ENCODE measurements at regions not wholly inside any gene's neighbourhood (a gene's known extent, or its start where the extent isn't known, plus 50 kb on each side); places are given as distances from the start of the nearest gene placed in this dataset.

- no peaks in the 10 kb centered on the region for H3K9me2 ChIP-seq (replicated peaks; ENCODE audit: control insufficient read depth, low read length)
- no peak for TF ChIP-seq EZH2phosphoT487 (IDR thresholded peaks at IDR 0.05; ENCODE audit: borderline replicate concordance, low read length)
- TF ChIP-seq, protein P1, sequence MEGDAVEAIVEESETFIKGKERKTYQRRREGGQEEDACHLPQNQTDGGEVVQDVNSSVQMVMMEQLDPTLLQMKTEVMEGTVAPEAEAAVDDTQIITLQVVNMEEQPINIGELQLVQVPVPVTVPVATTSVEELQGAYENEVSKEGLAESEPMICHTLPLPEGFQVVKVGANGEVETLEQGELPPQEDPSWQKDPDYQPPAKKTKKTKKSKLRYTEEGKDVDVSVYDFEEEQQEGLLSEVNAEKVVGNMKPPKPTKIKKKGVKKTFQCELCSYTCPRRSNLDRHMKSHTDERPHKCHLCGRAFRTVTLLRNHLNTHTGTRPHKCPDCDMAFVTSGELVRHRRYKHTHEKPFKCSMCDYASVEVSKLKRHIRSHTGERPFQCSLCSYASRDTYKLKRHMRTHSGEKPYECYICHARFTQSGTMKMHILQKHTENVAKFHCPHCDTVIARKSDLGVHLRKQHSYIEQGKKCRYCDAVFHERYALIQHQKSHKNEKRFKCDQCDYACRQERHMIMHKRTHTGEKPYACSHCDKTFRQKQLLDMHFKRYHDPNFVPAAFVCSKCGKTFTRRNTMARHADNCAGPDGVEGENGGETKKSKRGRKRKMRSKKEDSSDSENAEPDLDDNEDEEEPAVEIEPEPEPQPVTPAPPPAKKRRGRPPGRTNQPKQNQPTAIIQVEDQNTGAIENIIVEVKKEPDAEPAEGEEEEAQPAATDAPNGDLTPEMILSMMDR (IDR thresholded peaks at IDR 0.05; ENCODE audit: low read depth, low read length, poor library complexity, severe bottlenecking), result no peak
- no peaks in the 10 kb centered on the region for H3K27me3 ChIP-seq (ENCODE audit: control insufficient read depth, low read length)
- H3F3A ChIP-seq (ENCODE audit: control insufficient read depth, insufficient read depth), result no peaks in the 10 kb centered on the region
- H3K9me3 ChIP-seq (ENCODE audit: control insufficient read depth, insufficient read depth, low read length), result no peaks in the 10 kb centered on the region
- no peak overlapping the region for H3K27ac ChIP-seq (ENCODE audit: low read depth, low read length)
- no peaks in the 10 kb centered on the region for H4K20me1 ChIP-seq (ENCODE audit: control insufficient read depth, insufficient read depth, low read depth, low read length)
- H3K4me2 ChIP-seq (ENCODE audit: low read length), result no peak overlapping the region
- H3K4me1 ChIP-seq (ENCODE audit: control insufficient read depth, low read length), result no peaks in the 10 kb centered on the region
- no peaks in the 10 kb centered on the region for H3K36me3 ChIP-seq (ENCODE audit: control insufficient read depth, low read length)
- no peaks in the 10 kb centered on the region for H3K79me2 ChIP-seq (ENCODE audit: control insufficient read depth, low read length)
- H3K4me3 ChIP-seq (ENCODE audit: low read length), result no peak overlapping the region
Measured at GRCh38 chr13:79780240-79780639, 299.3 kb downstream of the NDFIP2 start.

DNA sequence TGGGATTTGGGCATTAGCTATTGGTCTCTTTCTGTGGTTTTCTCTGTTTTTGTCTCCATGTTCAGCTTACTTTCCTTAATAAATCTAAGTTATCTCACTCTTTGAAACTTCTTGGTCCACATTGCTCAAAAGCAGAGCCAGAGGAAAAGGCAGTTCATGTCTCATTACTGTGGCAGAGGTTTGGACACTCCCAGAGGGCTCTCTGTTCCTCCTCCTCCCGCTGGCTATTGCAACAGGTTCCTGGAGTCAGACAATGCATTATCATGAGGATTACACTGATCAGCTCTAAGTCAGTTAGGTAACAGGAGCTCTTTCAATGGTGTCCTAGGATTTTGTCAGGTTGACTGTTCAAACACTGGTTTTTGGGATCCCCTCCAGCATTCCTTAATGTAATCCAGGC lies 298.8 kb downstream of the NDFIP2 start:
- H3K4me1 ChIP-seq (ENCODE audit: control insufficient read depth, low read length), result no peaks in the 10 kb centered on the region
- H3F3A ChIP-seq (ENCODE audit: control insufficient read depth, insufficient read depth), result no peaks in the 10 kb centered on the region
- H3K27ac ChIP-seq (ENCODE audit: low read depth, low read length), result no peak overlapping the region
- no peaks in the 10 kb centered on the region for H3K79me2 ChIP-seq (ENCODE audit: control insufficient read depth, low read length)
- no peaks in the 10 kb centered on the region for H3K9me3 ChIP-seq (ENCODE audit: control insufficient read depth, insufficient read depth, low read length)
- no peaks in the 10 kb centered on the region for H4K20me1 ChIP-seq (ENCODE audit: control insufficient read depth, insufficient read depth, low read depth, low read length)
- no peaks in the 10 kb centered on the region for H3K27me3 ChIP-seq (ENCODE audit: control insufficient read depth, low read length)
- H3K36me3 ChIP-seq (ENCODE audit: control insufficient read depth, low read length), result no peaks in the 10 kb centered on the region
- no peak overlapping the region for H3K4me2 ChIP-seq (ENCODE audit: low read length)
- no peak overlapping the region for H3K4me3 ChIP-seq (ENCODE audit: low read length)
- H3K9me2 ChIP-seq (replicated peaks; ENCODE audit: control insufficient read depth, low read length), result no peaks in the 10 kb centered on the region
- TF ChIP-seq EZH2phosphoT487 (IDR thresholded peaks at IDR 0.05; ENCODE audit: borderline replicate concordance, low read length), result no peak
- TF ChIP-seq, protein P1 (IDR thresholded peaks at IDR 0.05; ENCODE audit: low read depth, low read length, poor library complexity, severe bottlenecking), result no peak

GRCh38 chr13:79778741-79779460 lies 297.9 kb downstream of the NDFIP2 start:
- no peaks in the 10 kb centered on the region for H4K20me1 ChIP-seq (ENCODE audit: control insufficient read depth, insufficient read depth, low read depth, low read length)
- no peak overlapping the region for H3K27ac ChIP-seq (ENCODE audit: low read depth, low read length)
- no peaks in the 10 kb centered on the region for H3K9me2 ChIP-seq (replicated peaks; ENCODE audit: control insufficient read depth, low read length)
- no peaks in the 10 kb centered on the region for H3K79me2 ChIP-seq (ENCODE audit: control insufficient read depth, low read length)
- H3K4me1 ChIP-seq (ENCODE audit: control insufficient read depth, low read length), result no peaks in the 10 kb centered on the region
- TF ChIP-seq, protein P1 (IDR thresholded peaks at IDR 0.05; ENCODE audit: low read depth, low read length, poor library complexity, severe bottlenecking), result no peak
- TF ChIP-seq EZH2phosphoT487 (IDR thresholded peaks at IDR 0.05; ENCODE audit: borderline replicate concordance, low read length), result no peak
- no peak overlapping the region for H3K4me2 ChIP-seq (ENCODE audit: low read length)
- no peaks in the 10 kb centered on the region for H3K36me3 ChIP-seq (ENCODE audit: control insufficient read depth, low read length)
- no peaks in the 10 kb centered on the region for H3K27me3 ChIP-seq (ENCODE audit: control insufficient read depth, low read length)
- no peaks in the 10 kb centered on the region for H3F3A ChIP-seq (ENCODE audit: control insufficient read depth, insufficient read depth)
- no peak overlapping the region for H3K4me3 ChIP-seq (ENCODE audit: low read length)
- no peaks in the 10 kb centered on the region for H3K9me3 ChIP-seq (ENCODE audit: control insufficient read depth, insufficient read depth, low read length)

All from DOHH2 (cell line).